EL (cell line): ENCODE measurements at regions not wholly inside any gene's neighbourhood (a gene's known extent, or its start where the extent isn't known, plus 50 kb on each side); places are given as distances from the start of the nearest gene placed in this dataset.
A peak's percentile ranks its signal among the peaks of the same experiment; 100 is the strongest.

Source experiments
- DNase-seq: peaks from one replicate; pipeline ENCODE4 v3.0.0-alpha.2; 2016

DNA sequence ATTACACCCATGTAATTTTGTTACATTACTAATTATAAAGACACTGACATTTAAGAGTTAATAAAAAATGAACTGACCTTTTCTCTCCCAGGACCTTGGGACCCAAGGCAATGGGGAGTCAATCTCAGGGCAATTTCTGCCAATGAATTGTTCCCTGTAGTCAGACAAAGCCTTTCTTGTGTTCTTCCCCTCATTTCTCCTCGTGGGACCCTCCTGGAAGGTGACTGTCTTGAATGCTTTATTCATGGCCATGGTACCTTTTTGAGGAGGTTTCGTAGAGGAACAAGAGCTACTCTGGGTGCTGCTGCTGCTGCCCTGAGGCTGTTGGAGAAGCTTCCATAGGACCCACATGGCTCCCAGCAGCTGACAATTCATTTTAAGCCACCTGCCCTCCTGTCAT lies 190.3 kb downstream of the SNX18 start:
- no peak for DNase-seq

GRCh38 chr5:54705994-54706653 lies 188.6 kb downstream of the SNX18 start:
- DNase-seq: no peak

- DNase-seq: no peak
These were observed 187.3 kb downstream of the SNX18 start for GRCh38 chr5:54704825-54705224.

DNA sequence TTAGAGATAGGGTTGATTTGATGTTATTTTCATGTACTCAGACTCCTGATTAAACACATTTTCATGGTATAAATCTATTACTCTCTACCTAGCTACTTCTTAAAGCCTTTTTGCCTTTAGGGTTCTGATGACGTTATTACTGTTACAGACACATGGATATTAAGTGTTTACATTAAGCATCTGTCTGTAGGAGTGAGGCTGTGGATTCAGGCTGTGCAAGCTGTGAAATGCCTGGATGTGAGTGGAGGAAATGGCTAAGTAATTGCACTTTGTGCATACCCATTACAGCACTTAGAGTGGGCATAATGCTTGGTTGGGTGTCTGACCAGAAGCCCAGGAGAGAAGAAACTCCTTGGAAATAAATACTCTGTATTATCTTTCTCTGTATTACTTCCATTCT lies 186.8 kb downstream of the SNX18 start:
- DNase-seq: no peak

GRCh38 chr5:54703565-54704255 lies 186.2 kb downstream of the SNX18 start:
- DNase-seq: no peak

DNA sequence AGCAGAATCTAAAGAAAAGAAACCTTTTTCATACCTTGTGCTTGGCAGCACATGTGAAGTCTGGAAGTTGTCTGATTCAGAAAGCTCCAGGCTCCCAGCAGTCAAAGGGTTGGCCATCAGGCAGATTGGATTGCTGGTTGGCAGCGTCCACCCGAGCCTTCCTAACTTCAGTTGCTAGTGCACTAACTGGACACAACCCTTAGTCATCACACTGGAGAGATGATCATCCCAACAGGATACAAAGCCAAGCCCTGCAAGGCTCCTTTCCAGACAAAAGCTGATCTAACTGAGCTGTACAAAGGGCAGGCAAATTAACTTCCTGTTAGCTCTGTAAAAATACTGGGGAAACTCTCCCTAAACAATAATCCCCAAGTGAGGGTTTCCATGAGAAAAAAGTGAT lies 185.6 kb downstream of the SNX18 start:
- peak; percentile 85 for DNase-seq

DNA sequence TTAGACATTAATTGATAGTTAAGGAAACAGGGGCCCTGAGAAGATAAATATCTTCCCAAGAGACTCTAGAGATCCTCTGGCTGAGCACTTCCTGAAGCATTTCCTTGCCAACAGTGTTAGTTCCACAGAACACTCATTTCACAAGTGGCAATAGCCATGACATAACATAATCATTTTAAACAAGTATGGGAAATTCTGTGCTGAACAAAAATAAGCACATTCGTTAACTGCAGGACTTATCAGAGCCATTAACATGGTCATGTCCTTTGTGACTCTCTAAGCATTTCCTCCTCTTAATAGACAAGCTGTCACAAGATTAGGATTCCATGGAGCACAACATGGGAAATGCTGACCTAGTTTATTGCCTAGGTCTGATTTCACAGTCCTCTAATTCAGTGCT lies 184.9 kb downstream of the SNX18 start:
- peak; percentile 16 for DNase-seq

DNA sequence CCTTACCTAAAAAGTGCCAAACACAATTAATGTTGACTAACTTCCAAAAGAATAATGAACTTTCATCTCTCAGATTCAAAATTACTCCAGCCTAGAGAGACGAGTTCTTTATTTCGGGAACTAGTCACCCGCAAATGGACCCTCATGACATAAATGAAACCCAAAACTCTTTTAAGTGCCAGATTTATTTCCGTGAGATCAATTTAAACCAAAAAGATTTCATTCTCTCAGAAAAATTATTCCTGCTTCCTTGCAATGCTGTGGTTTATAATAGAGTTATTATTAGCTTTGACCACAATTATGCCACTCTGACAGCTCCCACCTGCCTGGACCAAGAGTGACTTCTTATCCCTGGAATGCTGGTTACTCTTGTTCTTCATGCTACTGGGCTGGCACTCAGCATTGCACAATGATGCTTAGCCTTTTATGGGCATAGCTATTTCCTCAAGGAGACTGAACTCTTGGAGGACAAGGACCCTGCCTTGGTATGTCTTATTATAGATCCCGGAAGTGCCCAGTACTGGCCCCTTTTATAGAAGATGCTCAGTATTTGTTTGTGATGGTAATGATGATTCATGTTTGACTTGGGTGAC lies 183.5 kb downstream of the SNX18 start:
- peak; percentile 99 for DNase-seq

GRCh38 chr5:54696931-54697330 lies 179.4 kb downstream of the SNX18 start:
- no peak for DNase-seq

- DNase-seq: no peak
These were observed 178.8 kb downstream of the SNX18 start for GRCh38 chr5:54696346-54696745.

DNA sequence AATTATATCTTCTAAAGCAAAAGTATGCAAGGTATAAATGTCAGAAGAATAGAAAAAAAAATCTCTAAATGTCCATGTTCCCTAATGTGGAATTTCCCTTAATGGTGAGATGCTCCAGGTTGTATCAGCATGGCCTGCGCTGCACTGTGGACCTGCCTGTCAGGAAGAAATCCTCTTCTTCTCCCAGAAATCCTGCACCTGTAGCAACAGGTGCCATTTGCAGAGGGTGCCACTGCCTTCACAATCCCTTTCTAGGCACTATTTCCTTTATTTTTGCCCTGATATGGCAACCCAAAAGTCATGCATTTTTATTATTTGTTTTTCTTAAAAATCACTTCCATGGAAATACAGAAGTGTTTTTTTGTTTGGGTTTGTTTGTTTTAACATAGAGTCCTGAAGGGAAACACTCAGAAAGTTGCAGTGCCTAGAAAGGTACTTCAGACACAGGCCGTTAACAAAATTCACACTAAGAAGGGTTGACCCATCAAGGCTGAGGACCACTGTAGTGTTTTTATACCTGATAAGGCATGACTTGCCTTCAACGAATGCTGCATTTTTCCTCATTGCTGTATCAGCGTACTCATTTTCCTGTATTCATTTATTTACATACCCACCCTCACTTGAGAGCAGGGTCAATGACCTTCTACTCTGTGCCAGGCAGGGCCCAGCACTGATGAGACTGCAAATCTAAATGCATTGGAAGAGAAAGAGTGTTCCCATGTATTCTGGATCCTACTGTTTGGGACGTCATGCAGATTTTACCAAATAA lies 177.8 kb downstream of the SNX18 start:
- no peak for DNase-seq

DNA sequence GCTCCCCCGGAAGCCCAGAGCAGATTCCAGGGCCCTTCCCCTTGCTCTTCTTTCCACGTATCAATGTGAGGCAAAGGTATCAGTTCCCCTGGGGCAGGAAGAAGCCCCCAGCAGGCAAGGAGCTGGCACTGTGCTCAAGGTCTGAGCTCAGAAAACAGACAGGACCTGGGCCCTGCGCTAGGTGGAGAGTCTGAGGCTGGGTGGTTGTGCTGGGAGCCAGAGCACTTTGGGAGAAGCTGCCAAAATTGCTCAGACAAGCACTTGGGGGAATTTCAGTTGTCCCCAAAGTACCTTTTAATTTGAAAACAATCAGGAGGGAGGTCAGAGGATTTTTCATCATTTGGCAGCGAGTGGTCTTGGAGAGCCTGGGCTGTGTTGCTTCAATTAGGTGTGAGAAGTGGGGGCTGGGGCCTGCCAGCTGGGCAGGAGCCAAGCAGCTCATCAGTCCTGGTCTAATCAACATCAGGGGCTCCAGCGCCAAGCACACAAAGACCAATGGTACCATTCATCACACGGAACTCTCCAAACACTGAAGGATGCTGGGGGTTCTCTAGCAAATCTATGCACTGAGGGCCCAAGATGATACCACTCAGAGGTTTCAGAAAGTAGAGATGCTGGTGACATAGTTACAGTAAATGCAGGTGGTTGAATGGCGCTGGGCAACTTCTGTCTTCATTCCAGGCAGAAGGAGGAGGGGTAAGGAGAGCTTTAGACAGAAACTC lies 176.5 kb downstream of the SNX18 start:
- DNase-seq: no peak

DNA sequence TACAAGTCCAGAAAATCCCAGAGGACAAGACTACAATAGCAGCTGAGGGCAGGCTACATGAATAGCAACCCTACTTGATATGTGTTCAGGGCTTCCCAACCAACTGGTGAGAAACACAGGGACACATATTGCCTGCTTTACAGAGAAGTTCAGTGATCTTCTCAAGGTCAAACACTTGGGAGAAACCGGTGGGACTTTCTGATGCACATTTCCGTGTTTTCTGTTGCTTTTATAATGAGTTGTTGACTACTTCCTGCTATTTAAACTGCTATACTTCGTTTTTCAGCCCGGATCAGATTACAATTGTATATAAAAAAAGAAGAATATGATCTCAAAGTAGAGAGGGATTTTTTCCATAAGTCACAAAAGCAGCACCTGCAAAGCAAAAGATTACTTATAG lies 175.1 kb downstream of the SNX18 start:
- no peak for DNase-seq

DNA sequence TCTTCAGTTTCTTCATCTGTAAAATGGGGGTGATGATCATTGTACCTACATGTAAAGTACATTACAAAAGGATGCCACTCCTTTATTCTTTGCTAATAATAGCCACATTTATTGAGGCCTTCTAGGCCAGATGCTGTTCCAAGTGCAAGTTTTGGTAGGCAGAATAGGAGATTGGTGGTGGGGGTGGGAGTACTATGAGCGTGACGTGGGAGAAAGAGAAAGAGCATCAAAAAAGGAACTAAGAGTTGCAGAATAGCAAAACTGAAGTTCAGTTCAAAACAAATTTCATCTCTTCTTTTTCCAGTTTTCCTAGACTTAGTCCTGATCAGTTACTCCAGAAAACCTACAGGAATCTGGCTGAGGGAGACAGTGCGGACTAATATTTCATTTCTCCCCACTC lies 174.1 kb downstream of the SNX18 start:
- no peak for DNase-seq

DNA sequence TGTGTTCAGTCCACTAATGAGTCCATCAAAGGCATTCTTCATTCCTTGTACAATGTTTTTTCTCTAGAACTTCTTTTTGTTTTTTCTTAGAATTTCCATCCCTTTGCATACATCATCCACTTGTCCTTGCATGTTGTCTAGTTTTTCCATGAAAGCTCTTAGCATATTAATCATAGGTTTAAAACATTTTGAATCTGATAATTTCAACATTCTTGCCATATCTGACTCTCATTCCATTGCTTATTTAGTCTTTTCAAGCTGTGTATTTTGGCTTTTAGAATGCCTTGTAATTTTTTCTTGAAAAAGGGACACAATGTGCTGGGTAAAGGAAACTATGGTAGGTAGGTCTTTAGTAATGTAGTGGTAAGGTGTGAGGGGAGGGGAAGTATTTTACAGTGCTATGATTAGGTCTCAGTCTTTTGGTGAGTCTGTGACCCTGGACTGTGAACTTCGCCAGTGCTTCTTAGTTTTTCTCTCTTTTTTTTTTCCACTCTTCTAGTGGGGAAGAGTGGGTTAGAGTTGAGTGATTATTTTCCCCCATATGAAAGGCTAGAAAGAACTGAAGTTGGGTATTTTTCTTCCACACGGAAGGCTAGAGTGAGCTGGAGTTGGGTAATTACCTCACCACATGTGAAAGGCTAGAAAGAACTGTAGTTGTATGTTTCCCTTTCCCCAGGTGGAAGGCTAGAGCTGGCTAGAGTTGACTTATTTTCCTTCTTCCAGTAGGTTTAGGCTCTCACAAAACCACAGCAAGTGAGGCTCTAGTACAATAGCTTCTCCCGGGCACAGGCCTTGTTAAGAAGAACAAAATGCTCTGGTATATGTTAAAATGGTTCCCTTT lies 172.1 kb downstream of the SNX18 start:
- no peak for DNase-seq

DNA sequence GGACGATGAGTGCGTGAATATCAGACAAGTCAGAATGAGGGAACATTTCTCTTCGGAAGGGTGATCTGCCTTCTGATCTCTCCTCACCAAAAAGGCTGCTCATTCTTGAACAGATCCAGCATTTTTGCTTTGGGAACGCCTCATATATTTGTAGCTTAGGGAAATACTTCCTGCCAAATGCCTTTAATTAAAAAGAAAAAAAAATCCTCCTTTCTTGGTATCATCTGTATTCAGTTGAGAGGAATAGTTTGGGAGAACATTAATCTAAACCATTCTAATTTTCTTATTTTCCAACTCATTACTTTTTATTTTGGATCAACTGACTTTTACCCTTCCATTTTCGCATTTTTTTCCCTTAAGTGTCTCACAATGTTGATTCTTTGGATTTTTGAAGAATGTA lies 163.4 kb downstream of the SNX18 start:
- no peak for DNase-seq

DNA sequence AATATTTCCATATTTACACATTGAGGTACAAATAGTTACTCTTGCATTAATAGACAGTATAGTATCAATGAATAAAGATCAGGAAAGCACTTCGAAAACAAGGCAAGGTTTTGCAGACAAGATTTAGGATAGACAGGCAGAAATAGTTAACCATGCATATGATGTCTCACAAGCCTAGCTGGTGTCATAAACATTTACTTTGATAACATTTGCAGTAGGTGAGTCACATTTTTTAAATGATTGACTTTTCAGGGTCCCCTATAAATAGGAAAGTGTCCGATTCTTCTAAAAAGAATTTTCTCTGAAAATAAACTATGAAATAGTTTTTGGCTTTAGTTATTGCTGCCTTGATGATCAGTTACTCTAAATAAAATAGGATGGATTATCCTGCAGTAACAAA lies 162.1 kb downstream of the SNX18 start:
- no peak for DNase-seq

GRCh38 chr5:54678737-54679136 lies 161.2 kb downstream of the SNX18 start:
- DNase-seq: no peak

- no peak for DNase-seq
These were observed 159.2 kb downstream of the SNX18 start for GRCh38 chr5:54676481-54677340.

DNA sequence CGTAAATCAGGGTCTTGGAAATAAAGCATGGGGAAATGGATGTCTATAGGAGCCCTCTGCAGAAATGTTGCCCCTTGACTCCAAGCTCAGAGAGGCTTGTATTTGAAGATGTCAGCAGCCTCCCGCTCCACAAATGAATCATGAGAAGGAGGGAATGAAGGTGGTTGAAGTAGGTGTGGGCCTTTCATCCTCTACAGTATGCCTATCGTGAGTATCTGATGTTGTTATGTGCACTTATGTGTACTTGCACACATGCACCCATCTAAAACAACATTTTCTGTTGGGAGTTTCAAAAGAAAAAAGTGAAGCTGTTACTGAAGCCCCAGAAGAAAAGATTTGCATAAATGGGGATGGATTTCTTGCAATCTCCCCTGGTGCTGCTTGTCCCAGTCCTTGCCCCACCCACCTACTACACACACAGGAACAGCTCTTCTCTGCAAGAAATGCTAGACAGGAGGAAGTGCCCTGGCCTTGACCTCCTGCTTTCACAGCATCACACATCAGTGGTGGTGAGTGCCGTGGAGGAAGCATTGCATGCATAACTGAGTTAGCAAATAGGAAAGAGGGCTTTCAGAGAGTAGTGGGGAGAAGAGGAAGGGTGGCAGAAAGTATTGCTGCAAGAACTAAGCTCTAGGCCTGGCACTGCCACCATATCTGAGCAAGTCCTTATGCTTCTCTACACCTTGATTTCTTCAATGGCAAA lies 156.1 kb downstream of the SNX18 start:
- no peak for DNase-seq
